ENCODE measurements at regions not wholly inside any gene's neighbourhood (a gene's known extent, or its start where the extent isn't known, plus 50 kb on each side); places are given as distances from the start of the nearest gene placed in this dataset.

DNA sequence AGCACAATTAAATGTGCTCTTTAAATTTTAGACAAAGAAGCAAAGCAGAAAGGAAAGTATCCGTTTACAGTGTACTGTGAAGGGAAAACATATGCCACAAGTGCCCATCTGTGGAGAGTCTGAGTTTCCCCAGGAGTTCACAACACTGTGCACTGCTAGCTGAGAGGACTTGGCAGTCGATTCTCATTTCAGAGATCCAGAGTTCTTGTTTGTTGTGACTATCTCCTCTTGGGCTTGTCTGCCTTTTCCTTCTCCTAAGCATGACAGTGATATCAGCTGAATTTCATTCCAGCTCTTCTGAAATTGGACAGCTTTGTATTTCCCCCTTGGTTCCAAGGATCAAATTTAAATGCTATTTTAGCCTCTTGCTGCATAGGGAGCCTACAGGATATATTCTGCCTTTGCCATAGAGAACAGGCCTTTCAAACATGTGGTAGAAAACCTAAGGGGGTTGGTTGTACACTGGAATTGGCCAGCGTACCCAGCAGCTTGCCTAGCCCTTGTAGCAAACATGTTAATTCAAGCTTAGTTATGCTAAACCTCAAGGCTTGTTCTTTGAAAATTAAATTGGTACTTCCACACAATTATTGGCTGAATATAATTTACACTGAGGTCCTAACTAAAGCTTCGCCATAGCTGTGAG is 259.2 kb upstream of the NOVA1 start:
- H3K4me3 ChIP-seq (ENCODE audit: low read depth, low read length): no peak overlapping the region
- DNase-seq (ENCODE audit: low read depth): no peak
- in situ Hi-C loops (cut with HindIII; ENCODE audit: low sequenced_read_pairs): no loop called here
- no peak for TF ChIP-seq CTCF (IDR thresholded peaks at IDR 0.05; ENCODE audit: low read depth, low read length, missing control alignments)

GRCh38 chr14:26859483-26859882 is 261.6 kb upstream of the NOVA1 start:
- no peak for DNase-seq (ENCODE audit: low read depth)
- TF ChIP-seq CTCF (IDR thresholded peaks at IDR 0.05; ENCODE audit: low read depth, low read length, missing control alignments): no peak
- H3K4me3 ChIP-seq (ENCODE audit: low read depth, low read length): no peak overlapping the region
- in situ Hi-C loops (cut with HindIII; ENCODE audit: low sequenced_read_pairs): no loop called here

DNA sequence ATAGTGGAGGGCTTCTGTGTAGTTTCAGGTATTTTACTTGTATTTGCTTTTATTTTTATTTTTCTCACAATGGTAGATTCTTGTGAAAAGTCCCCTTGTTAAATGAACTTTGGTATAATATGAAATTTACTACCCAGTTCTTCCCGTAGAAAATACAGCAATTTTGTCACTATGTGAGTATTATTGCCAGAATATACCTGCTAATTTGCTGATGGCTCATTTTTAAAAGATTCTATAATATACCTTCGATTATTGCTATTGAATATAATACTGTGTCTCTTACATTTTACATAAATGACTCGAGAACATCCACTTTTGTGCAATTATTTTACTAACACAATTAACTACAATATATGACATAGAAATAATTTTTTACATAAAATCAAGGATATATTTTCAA is 262.3 kb upstream of the NOVA1 start:
- in situ Hi-C loops (cut with HindIII; ENCODE audit: low sequenced_read_pairs): no loop called here
- DNase-seq (ENCODE audit: low read depth): no peak
- H3K4me3 ChIP-seq (ENCODE audit: low read depth, low read length): no peak overlapping the region
- TF ChIP-seq CTCF (IDR thresholded peaks at IDR 0.05; ENCODE audit: low read depth, low read length, missing control alignments): no peak

DNA sequence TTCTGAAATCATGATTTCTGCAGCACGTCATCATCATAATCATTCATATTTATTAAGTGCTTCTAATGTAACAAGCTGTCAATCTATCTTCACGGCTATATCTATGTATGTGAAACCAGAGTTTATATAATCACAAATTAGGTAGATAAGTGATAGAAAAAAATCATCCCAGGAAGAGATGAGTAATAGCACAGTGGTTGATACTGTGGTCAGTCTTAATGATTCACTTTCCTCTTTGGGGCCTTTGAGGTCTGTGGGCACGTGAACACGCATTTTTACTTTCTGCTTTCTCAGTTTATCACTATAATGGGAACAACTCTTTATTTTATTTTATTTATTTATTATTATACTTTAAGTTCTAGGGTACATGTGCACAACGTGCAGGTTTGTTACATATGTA is 265.9 kb upstream of the NOVA1 start:
- in situ Hi-C loops (cut with HindIII; ENCODE audit: low sequenced_read_pairs): no loop called here
- H3K4me3 ChIP-seq (ENCODE audit: low read depth, low read length): no peak overlapping the region
- DNase-seq (ENCODE audit: low read depth): peak; percentile 34
- no peak for TF ChIP-seq CTCF (IDR thresholded peaks at IDR 0.05; ENCODE audit: low read depth, low read length, missing control alignments)

- H3K4me3 ChIP-seq (ENCODE audit: low read depth, low read length): no peak overlapping the region
- in situ Hi-C loops (cut with HindIII; ENCODE audit: low sequenced_read_pairs): no loop called here
- no peak for DNase-seq (ENCODE audit: low read depth)
- TF ChIP-seq CTCF (IDR thresholded peaks at IDR 0.05; ENCODE audit: low read depth, low read length, missing control alignments): no peak
Observed at GRCh38 chr14:26866721-26867120, 268.9 kb upstream of the NOVA1 start.

DNA sequence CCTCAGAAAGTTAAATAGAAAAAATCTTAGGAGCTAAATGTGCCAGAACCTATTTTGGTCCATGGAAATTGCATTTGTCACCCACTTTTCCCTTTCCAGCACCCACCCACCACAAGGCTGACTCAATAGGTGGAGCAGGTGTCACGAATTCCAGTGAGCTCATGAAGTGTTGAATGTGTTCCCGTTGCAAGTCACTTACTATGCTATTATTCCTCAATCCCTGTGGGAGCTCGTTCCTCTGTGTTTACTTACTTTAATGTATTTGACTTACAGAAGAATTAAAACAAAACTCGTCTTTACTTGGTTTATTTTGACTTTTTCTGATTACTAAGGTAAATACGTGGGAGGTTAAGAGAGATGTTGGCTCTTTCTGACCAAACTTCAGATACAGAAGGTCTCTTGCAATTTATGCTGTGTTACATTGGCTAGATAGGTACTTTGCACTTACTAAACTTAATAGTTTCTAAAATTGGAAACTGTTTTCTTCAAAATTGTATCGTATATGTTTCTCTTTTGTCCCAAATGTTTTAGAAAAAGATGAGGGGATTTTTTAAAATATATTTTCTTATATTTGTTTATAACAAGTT is 269.4 kb upstream of the NOVA1 start:
- no peak for DNase-seq (ENCODE audit: low read depth)
- no peak overlapping the region for H3K4me3 ChIP-seq (ENCODE audit: low read depth, low read length)
- in situ Hi-C loops (cut with HindIII; ENCODE audit: low sequenced_read_pairs): no loop called here
- no peak for TF ChIP-seq CTCF (IDR thresholded peaks at IDR 0.05; ENCODE audit: low read depth, low read length, missing control alignments)
